ENCODE measurements at regions not wholly inside any gene's neighbourhood (a gene's known extent, or its start where the extent isn't known, plus 50 kb on each side); places are given as distances from the start of the nearest gene placed in this dataset.

DNA sequence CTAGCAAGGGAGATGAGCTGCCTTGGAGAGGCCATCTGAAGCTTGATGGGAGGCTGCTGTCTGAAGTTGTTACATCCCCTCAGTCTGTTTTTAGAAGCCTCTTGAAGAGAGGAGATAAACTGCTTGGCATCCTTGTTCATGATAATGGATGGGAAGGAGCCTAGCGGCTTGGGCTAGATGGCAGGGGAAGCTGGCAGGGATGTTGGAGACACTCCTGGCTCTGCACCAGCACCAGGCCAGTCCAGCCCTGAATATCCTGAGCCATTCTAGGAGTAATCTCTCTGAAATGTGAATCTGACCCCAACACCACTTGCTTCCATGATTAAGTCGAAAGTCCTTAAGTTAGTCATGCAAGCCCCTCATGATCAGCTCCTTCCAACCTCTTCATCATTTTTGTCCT, 310.5 kb downstream of the NSG2 start:
- Histone ChIP-seq H3K4me1 (ENCODE audit: control insufficient read depth in 1 of 2, low read depth in 2 of 2) (no peaks in the 10 kb centered on the region), H3K27ac (no peak overlapping the region), H3K36me3 (no peaks in the 10 kb centered on the region), H3K4me3 (no peak overlapping the region), H3K27me3 (replicated peaks; ENCODE audit: insufficient read depth) (no peaks in the 10 kb centered on the region), H3K9me3 (no peaks in the 10 kb centered on the region)
- TF ChIP-seq, protein P1, sequence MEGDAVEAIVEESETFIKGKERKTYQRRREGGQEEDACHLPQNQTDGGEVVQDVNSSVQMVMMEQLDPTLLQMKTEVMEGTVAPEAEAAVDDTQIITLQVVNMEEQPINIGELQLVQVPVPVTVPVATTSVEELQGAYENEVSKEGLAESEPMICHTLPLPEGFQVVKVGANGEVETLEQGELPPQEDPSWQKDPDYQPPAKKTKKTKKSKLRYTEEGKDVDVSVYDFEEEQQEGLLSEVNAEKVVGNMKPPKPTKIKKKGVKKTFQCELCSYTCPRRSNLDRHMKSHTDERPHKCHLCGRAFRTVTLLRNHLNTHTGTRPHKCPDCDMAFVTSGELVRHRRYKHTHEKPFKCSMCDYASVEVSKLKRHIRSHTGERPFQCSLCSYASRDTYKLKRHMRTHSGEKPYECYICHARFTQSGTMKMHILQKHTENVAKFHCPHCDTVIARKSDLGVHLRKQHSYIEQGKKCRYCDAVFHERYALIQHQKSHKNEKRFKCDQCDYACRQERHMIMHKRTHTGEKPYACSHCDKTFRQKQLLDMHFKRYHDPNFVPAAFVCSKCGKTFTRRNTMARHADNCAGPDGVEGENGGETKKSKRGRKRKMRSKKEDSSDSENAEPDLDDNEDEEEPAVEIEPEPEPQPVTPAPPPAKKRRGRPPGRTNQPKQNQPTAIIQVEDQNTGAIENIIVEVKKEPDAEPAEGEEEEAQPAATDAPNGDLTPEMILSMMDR (IDR thresholded peaks at IDR 0.05): no peak
- no peak for DNase-seq (ENCODE audit: low spot score)
- no peak for ATAC-seq (ENCODE audit: insufficient number of reproducible peaks, low FRiP score, low read depth)

GRCh38 chr5:174356536-174356935, 311.0 kb downstream of the NSG2 start:
- H3K9me3 ChIP-seq: no peaks in the 10 kb centered on the region
- ATAC-seq (ENCODE audit: insufficient number of reproducible peaks, low FRiP score, low read depth) (no peak), DNase-seq (ENCODE audit: low spot score) (no peak)
- no peaks in the 10 kb centered on the region for H3K4me1 ChIP-seq (ENCODE audit: control insufficient read depth in 1 of 2, low read depth in 2 of 2)
- TF ChIP-seq, protein P1 (IDR thresholded peaks at IDR 0.05): no peak
- H3K27me3 ChIP-seq (replicated peaks; ENCODE audit: insufficient read depth): no peaks in the 10 kb centered on the region
- no peaks in the 10 kb centered on the region for H3K36me3 ChIP-seq
- H3K27ac ChIP-seq: no peak overlapping the region
- no peak overlapping the region for H3K4me3 ChIP-seq

- Histone ChIP-seq H3K4me3 (no peak overlapping the region), H3K27me3 (replicated peaks; ENCODE audit: insufficient read depth) (no peaks in the 10 kb centered on the region), H3K36me3 (no peaks in the 10 kb centered on the region), H3K4me1 (ENCODE audit: control insufficient read depth in 1 of 2, low read depth in 2 of 2) (no peaks in the 10 kb centered on the region), H3K9me3 (no peaks in the 10 kb centered on the region), H3K27ac (no peak overlapping the region)
- TF ChIP-seq, protein P1 (IDR thresholded peaks at IDR 0.05): no peak
- no peak for DNase-seq (ENCODE audit: low spot score)
- ATAC-seq (ENCODE audit: insufficient number of reproducible peaks, low FRiP score, low read depth): no peak
Measured at GRCh38 chr5:174358276-174358675, 312.8 kb downstream of the NSG2 start.

DNA sequence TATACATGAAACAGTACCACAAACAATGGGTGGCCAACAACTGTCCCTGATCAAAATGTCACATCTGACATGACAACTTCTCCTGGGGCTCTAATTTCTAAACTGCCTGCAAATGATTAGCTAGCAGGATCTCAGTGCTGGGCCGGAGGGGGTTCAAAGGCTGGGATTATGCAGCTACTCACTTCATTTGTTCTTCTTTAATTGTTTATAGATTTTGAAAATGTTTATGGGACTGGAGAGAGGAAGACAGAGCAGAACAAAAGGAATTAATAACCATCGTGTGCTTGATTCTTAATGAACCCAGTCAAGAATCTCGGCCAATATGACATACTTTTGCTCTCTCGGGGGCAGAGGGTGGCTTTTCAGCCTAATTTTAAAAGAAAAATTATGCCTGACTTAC, 313.6 kb downstream of the NSG2 start:
- H3K4me1 ChIP-seq (ENCODE audit: control insufficient read depth in 1 of 2, low read depth in 2 of 2): no peaks in the 10 kb centered on the region
- no peak overlapping the region for H3K27ac ChIP-seq
- TF ChIP-seq, protein P1 (IDR thresholded peaks at IDR 0.05): no peak
- H3K4me3 ChIP-seq: no peak overlapping the region
- ATAC-seq (ENCODE audit: insufficient number of reproducible peaks, low FRiP score, low read depth) (no peak), DNase-seq (ENCODE audit: low spot score) (no peak)
- H3K9me3 ChIP-seq: no peaks in the 10 kb centered on the region
- no peaks in the 10 kb centered on the region for H3K36me3 ChIP-seq
- H3K27me3 ChIP-seq (replicated peaks; ENCODE audit: insufficient read depth): no peaks in the 10 kb centered on the region

DNA sequence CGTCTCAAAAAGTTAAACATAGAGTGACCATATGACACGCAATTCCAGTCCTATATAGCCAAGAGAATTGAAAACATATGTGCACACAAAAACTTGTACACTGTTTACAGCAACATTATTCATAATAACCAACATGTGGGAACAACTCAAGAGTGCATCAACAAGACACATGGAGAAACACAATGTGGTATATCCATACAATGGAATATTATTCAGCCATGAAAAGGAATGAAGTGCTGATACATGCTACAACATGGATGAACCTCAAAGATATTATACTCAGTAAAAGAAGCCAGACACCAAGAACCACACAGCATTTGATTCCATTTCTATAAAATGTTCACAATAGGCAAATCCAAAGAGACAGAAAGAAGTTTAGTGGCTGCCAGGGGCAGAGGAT, 317.0 kb downstream of the NSG2 start:
- no peak overlapping the region for H3K4me3 ChIP-seq
- no peaks in the 10 kb centered on the region for H3K4me1 ChIP-seq (ENCODE audit: control insufficient read depth in 1 of 2, low read depth in 2 of 2)
- no peak for ATAC-seq (ENCODE audit: insufficient number of reproducible peaks, low FRiP score, low read depth)
- no peaks in the 10 kb centered on the region for H3K9me3 ChIP-seq
- no peak for DNase-seq (ENCODE audit: low spot score)
- H3K27ac ChIP-seq: no peak overlapping the region
- H3K27me3 ChIP-seq (replicated peaks; ENCODE audit: insufficient read depth): no peaks in the 10 kb centered on the region
- H3K36me3 ChIP-seq: no peaks in the 10 kb centered on the region
- TF ChIP-seq, protein P1 (IDR thresholded peaks at IDR 0.05): no peak

Measured in thoracic aorta (tissue), 2 donors.